H1 (cell line): ENCODE measurements at regions not wholly inside any gene's neighbourhood (a gene's known extent, or its start where the extent isn't known, plus 50 kb on each side); places are given as distances from the start of the nearest gene placed in this dataset.

Experiments used
- CTCF ChIA-PET: fragments of 300-600 bp; sonication (Branson Sonifier 250); formaldehyde crosslinking; loops from one replicate; lab custom pipeline; 2021; ENCODE audit not compliant: partially characterized antibody; lab: Charles Lee
- POLR2A ChIA-PET: fragments of 300-600 bp; sonication (Branson Sonifier 250); formaldehyde crosslinking; loops from one replicate; lab custom pipeline; 2021; ENCODE audit warnings: inconsistent platforms; ENCODE audit not compliant: partially characterized antibody; lab: Charles Lee
- DNase-seq, 2 experiments: peaks; one replicate each; pipeline versions ENCODE4 v3.0.0 to v3.0.0-alpha.2; 2010 to 2022; ENCODE audit warnings: low spot score in 2 of 2, low read depth in 1 of 2, mixed read lengths in 1 of 2
- FAIRE-seq: peaks from 2 replicates; lab custom pipeline; 2011; peaks lifted over from hg19 to GRCh38; lab: Jason Lieb, UNC
- H2AFZ ChIP-seq: 2 replicates; pipeline ENCODE4 v1.8.1; 2012; ENCODE audit warnings: low read length, inconsistent platforms
- H2AK5ac ChIP-seq: 2 replicates; pipeline ENCODE4 v1.6.1; 2013; ENCODE audit warnings: low read depth, low read length
- H2BK120ac ChIP-seq: replicated peaks from 2 replicates; pipeline ENCODE3; 2013; ENCODE audit warnings: low read depth, low read length, inconsistent platforms
- H2BK12ac ChIP-seq: 2 replicates; pipeline ENCODE4 v1.6.1; 2013; ENCODE audit warnings: low read depth, low read length
- H2BK15ac ChIP-seq: 2 replicates; pipeline ENCODE4 v1.6.1; 2013; ENCODE audit warnings: low read length
- H2BK20ac ChIP-seq: 2 replicates; pipeline ENCODE4 v1.6.1; 2013; ENCODE audit warnings: low read length
- H2BK5ac ChIP-seq: 2 replicates; pipeline ENCODE4 v1.6.1; 2013; ENCODE audit warnings: low read depth, low read length
- H3K14ac ChIP-seq: 2 replicates; pipeline ENCODE4 v1.6.1; 2013; ENCODE audit warnings: inconsistent platforms; ENCODE audit not compliant: insufficient read length
- H3K18ac ChIP-seq: 2 replicates; pipeline ENCODE4 v1.6.1; 2013; ENCODE audit warnings: low read length; ENCODE audit errors: extremely low read depth
- H3K23ac ChIP-seq: 2 replicates; pipeline ENCODE4 v1.6.1; 2013; ENCODE audit warnings: inconsistent platforms; ENCODE audit not compliant: insufficient read length
- H3K23me2 ChIP-seq: 2 replicates; pipeline ENCODE4 v1.6.1; 2013; ENCODE audit warnings: low read depth, low read length
- H3K27ac ChIP-seq: 2 replicates; pipeline ENCODE4 v1.6.1; 2011; ENCODE audit warnings: low read depth, low read length, inconsistent platforms
- H3K27me3 ChIP-seq, 4 experiments: replicated peaks in 1 of 4; 1 replicate in 1 of 4; 2 replicates in 3 of 4; pipeline versions ENCODE4 v1.6.1 to v1.8.1; 2011 to 2013; ENCODE audit warnings: low read length in 3 of 4, mild to moderate bottlenecking in 3 of 4, inconsistent platforms in 2 of 4, mixed read lengths in 2 of 4, moderate library complexity in 1 of 4; ENCODE audit not compliant: control insufficient read depth in 3 of 4, insufficient read depth in 3 of 4; ENCODE audit errors: extremely low read depth in 1 of 4
- H3K36me3 ChIP-seq, 4 experiments: 2 replicates each; pipeline versions ENCODE4 v1.6.1 to v1.8.1; 2011 to 2013; ENCODE audit warnings: mild to moderate bottlenecking in 4 of 4, low read length in 3 of 4, moderate library complexity in 2 of 4, control low read depth in 1 of 4, inconsistent platforms in 1 of 4; ENCODE audit not compliant: insufficient read depth in 4 of 4, control insufficient read depth in 2 of 4
- H3K4ac ChIP-seq: replicated peaks from 2 replicates; pipeline ENCODE3; 2013; ENCODE audit warnings: low read length, low read depth, mixed read lengths, inconsistent platforms; ENCODE audit not compliant: insufficient read length
- H3K4me1 ChIP-seq, 4 experiments: replicated peaks in 1 of 4; 1 replicate in 1 of 4; 2 replicates in 3 of 4; pipeline versions ENCODE4 v1.6.1 to v1.8.1; 2011 to 2013; ENCODE audit warnings: low read length in 3 of 4, inconsistent platforms in 2 of 4, mixed read lengths in 1 of 4; ENCODE audit not compliant: insufficient read depth in 4 of 4, control insufficient read depth in 3 of 4
- H3K4me2 ChIP-seq, 2 experiments: 2 replicates each; pipeline versions ENCODE4 v1.6.1 to v1.8.1; 2011 to 2013; ENCODE audit warnings: low read depth in 2 of 2, low read length in 2 of 2, control low read depth in 1 of 2, inconsistent platforms in 1 of 2, mild to moderate bottlenecking in 1 of 2; ENCODE audit not compliant: insufficient read depth in 1 of 2
- H3K4me3 ChIP-seq, 4 experiments: fragments of 200-600, 300-600 bp in 1 of 4; sonication (generic), shearing (Covaris generic), sonication (Bioruptor Twin) in 1 of 4; 2 replicates each; pipeline versions ENCODE4 v1.5.1 to v1.8.1; 2011 to 2016; ENCODE audit warnings: low read length in 4 of 4, low read depth in 3 of 4, control low read depth in 2 of 4, inconsistent platforms in 2 of 4, mild to moderate bottlenecking in 2 of 4, mixed read lengths in 1 of 4, moderate library complexity in 1 of 4; ENCODE audit not compliant: insufficient read depth in 2 of 4; ENCODE audit errors: extremely low read depth in 1 of 4
- H3K56ac ChIP-seq: replicated peaks from 2 replicates; pipeline ENCODE3; 2013; ENCODE audit warnings: low read depth, mild to moderate bottlenecking, mixed read lengths, low read length, inconsistent platforms; ENCODE audit not compliant: insufficient read length
- H3K79me1 ChIP-seq: 2 replicates; pipeline ENCODE4 v1.6.1; 2013; ENCODE audit warnings: low read depth, low read length, control low read depth
- H3K79me2 ChIP-seq, 2 experiments: 2 replicates each; pipeline versions ENCODE4 v1.6.1 to v1.8.1; 2012 to 2013; ENCODE audit warnings: low read length in 2 of 2, mild to moderate bottlenecking in 2 of 2, inconsistent platforms in 1 of 2; ENCODE audit not compliant: insufficient read depth in 2 of 2, control insufficient read depth in 1 of 2
- H3K9ac ChIP-seq, 4 experiments: replicated peaks in 1 of 4; 1 replicate in 1 of 4; 2 replicates in 3 of 4; pipeline versions ENCODE4 v1.6.1 to v1.8.1; 2011 to 2013; ENCODE audit warnings: low read depth in 3 of 4, low read length in 3 of 4, control low read depth in 2 of 4, mild to moderate bottlenecking in 2 of 4, moderate library complexity in 2 of 4, inconsistent platforms in 1 of 4; ENCODE audit errors: extremely low read depth in 1 of 4
- H3K9me3 ChIP-seq, 2 experiments: 2 replicates each; pipeline versions ENCODE4 v1.6.1 to v1.8.1; 2012 to 2013; ENCODE audit warnings: mild to moderate bottlenecking in 2 of 2, moderate library complexity in 2 of 2, control low read depth in 1 of 2, inconsistent platforms in 1 of 2, low read depth in 1 of 2, low read length in 1 of 2, mixed read lengths in 1 of 2; ENCODE audit not compliant: insufficient read depth in 2 of 2
- H4K20me1 ChIP-seq, 2 experiments: replicated peaks in 1 of 2; 2 replicates each; pipeline versions ENCODE3 to v1.8.1; 2011 to 2013; ENCODE audit warnings: inconsistent platforms in 2 of 2, low read length in 2 of 2, mild to moderate bottlenecking in 1 of 2; ENCODE audit not compliant: insufficient read depth in 2 of 2, control insufficient read depth in 1 of 2
- H4K5ac ChIP-seq: 2 replicates; pipeline ENCODE4 v1.6.1; 2013; ENCODE audit warnings: low read length, low read depth, mixed read lengths, inconsistent platforms; ENCODE audit not compliant: insufficient read length
- H4K8ac ChIP-seq: 2 replicates; pipeline ENCODE4 v1.8.0; 2013; ENCODE audit warnings: mild to moderate bottlenecking, moderate library complexity, low read length, inconsistent platforms; ENCODE audit not compliant: insufficient read depth; ENCODE audit errors: extremely low read depth
- H4K91ac ChIP-seq: replicated peaks from 2 replicates; pipeline ENCODE3; 2013; ENCODE audit warnings: low read length, mixed read lengths, inconsistent platforms; ENCODE audit not compliant: insufficient read length
- ASH2L ChIP-seq: fragments of 200-600, 300-600 bp; sonication (generic); IDR thresholded peaks from one replicate; pipeline ENCODE4 v1.7.1; 2017; ENCODE audit warnings: low read length
- BACH1 ChIP-seq: IDR thresholded peaks from 2 replicates; pipeline ENCODE4 v1.6.1; 2012; ENCODE audit warnings: low read length, improper control_type of control experiment
- CBX5 ChIP-seq: fragments of 300-800, 300-1000 bp; sonication (generic); IDR thresholded peaks from 2 replicates; pipeline ENCODE4 v1.7.1; 2016; ENCODE audit warnings: antibody characterized with exemption, low read length, low read depth
- CHD2 ChIP-seq: IDR thresholded peaks from 2 replicates; pipeline ENCODE4 v1.6.1; 2012; ENCODE audit warnings: low read length, improper control_type of control experiment
- EGR1 ChIP-seq: IDR thresholded peaks from 2 replicates; pipeline ENCODE4 v1.6.1; 2011; ENCODE audit warnings: low read depth, low read length, borderline replicate concordance
- EP300 ChIP-seq, 2 experiments: IDR thresholded peaks; 1 replicate in 1 of 2; 2 replicates in 1 of 2; pipeline ENCODE4 v1.6.1; 2011 to 2012; ENCODE audit warnings: low read depth in 2 of 2, low read length in 2 of 2, mild to moderate bottlenecking in 2 of 2, borderline replicate concordance in 1 of 2, inconsistent platforms in 1 of 2, moderate library complexity in 1 of 2
- FOSL1 ChIP-seq: IDR thresholded peaks from 2 replicates; pipeline ENCODE4 v1.6.1; 2011; ENCODE audit warnings: mild to moderate bottlenecking, low read depth, low read length, moderate library complexity; ENCODE audit not compliant: insufficient read depth
- GABPA ChIP-seq: IDR thresholded peaks from 2 replicates; pipeline ENCODE4 v1.6.1; 2011; ENCODE audit warnings: mild to moderate bottlenecking, low read length, moderate library complexity, borderline replicate concordance; ENCODE audit not compliant: insufficient read depth
- GTF2F1 ChIP-seq: IDR thresholded peaks from 2 replicates; pipeline ENCODE4 v1.6.1; 2012; ENCODE audit warnings: low read depth, low read length, improper control_type of control experiment, borderline replicate concordance
- JUN ChIP-seq: IDR thresholded peaks from 2 replicates; pipeline ENCODE4 v1.6.1; 2011; ENCODE audit warnings: low read depth, mild to moderate bottlenecking, improper control_type of control experiment, low read length
- JUND ChIP-seq: IDR thresholded peaks from 2 replicates; pipeline ENCODE4 v1.6.1; 2011; ENCODE audit warnings: mild to moderate bottlenecking, improper control_type of control experiment, low read length
- MAFK ChIP-seq: IDR thresholded peaks from 2 replicates; pipeline ENCODE4 v1.6.1; 2012; ENCODE audit warnings: low read depth, mild to moderate bottlenecking, improper control_type of control experiment, low read length
- SAP30 ChIP-seq: fragments of 300-600 bp; sonication (generic); IDR thresholded peaks from 2 replicates; pipeline ENCODE4 v1.7.1; 2012; ENCODE audit warnings: low read length, moderate library complexity, mild to moderate bottlenecking, inconsistent platforms; ENCODE audit not compliant: insufficient read depth, insufficient replicate concordance
- TEAD4 ChIP-seq: IDR thresholded peaks from 2 replicates; pipeline ENCODE4 v1.6.1; 2012; ENCODE audit warnings: low read depth, low read length, inconsistent platforms, mixed read lengths
- WGBS, 2 experiments: shearing (Covaris generic) in 1 of 2; methylation state at CpG; one replicate each; pipeline versions ENCODE4 v1.1.6 to v1.1.7; 2013 to 2015; ENCODE audit warnings: low lambda C conversion rate in 2 of 2, mixed read lengths in 2 of 2, inconsistent platforms in 1 of 2, low coverage in 1 of 2, missing lambda C conversion rate in 1 of 2; ENCODE audit not compliant: insufficient replicate concordance in 2 of 2, insufficient coverage in 1 of 2, insufficient read length in 1 of 2; ENCODE audit errors: extremely low coverage in 1 of 2, missing lambda C conversion rate in 1 of 2; 5-methylcytosine and 5-hydroxymethylcytosine counted together

DNA sequence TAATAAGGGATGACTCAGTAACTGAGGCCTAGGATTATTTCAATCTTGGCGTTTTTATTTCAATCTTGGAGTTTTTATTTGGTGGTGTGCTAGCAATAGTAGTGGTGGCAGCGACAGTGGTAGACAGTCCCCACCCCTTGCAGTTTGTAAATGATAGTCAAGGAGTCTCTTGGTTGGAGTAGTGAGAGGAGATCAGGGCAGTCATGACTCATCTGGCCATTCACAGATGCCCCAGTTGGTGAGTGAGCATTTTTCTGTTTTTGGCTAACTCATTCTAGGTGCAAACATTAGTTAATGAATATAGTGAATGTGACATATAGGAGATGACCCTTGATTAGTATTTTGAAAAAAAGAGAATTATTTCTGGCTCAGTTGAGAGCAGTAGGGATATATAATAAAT lies 93.5 kb upstream of the ADAD1 start:
- H4K91ac ChIP-seq: no peak overlapping the region
- ChIA-PET POLR2A (no interaction called here), CTCF (no interaction called here)
- no peak overlapping the region for H3K4me3 ChIP-seq
- H3K14ac ChIP-seq: no peak overlapping the region
- no peaks in the 10 kb centered on the region; a peak in 2 of 8 replicates for H3K36me3 ChIP-seq
- no peak overlapping the region for H2BK15ac ChIP-seq
- no peaks in the 10 kb centered on the region for H3K23me2 ChIP-seq
- no peak for FAIRE-seq
- no peaks in the 10 kb centered on the region for H3K79me2 ChIP-seq
- H3K4me2 ChIP-seq: no peak overlapping the region
- 89% methylated on average over 2 of the region's 2 CpGs; no CpG with 5 or more reads in 1 of the 2 experiments for WGBS, 2 experiments
- H3K18ac ChIP-seq: no peak overlapping the region
- no peak overlapping the region for H3K4ac ChIP-seq
- H2BK12ac ChIP-seq: no peak overlapping the region
- DNase-seq: no peak
- no peak overlapping the region for H2BK120ac ChIP-seq
- H3K27ac ChIP-seq: no peak overlapping the region
- no peak overlapping the region for H2BK20ac ChIP-seq
- no peaks in the 10 kb centered on the region for H3K9me3 ChIP-seq
- no peaks in the 10 kb centered on the region for H3K79me1 ChIP-seq
- H4K20me1 ChIP-seq: no peaks in the 10 kb centered on the region
- H3K4me1 ChIP-seq: no peaks in the 10 kb centered on the region
- no peak overlapping the region for H3K56ac ChIP-seq
- no peak overlapping the region for H3K23ac ChIP-seq
- no peak overlapping the region for H3K9ac ChIP-seq
- H4K8ac ChIP-seq: no peak overlapping the region
- H2AK5ac ChIP-seq: no peak overlapping the region
- no peak overlapping the region for H2AFZ ChIP-seq
- H2BK5ac ChIP-seq: no peak overlapping the region
- no peaks in the 10 kb centered on the region for H3K27me3 ChIP-seq
- no peak overlapping the region for H4K5ac ChIP-seq
- TF ChIP-seq GTF2F1 (no peak), FOSL1 (no peak), CHD2 (no peak), GABPA (no peak), JUN (no peak), EP300 (IDR thresholded peaks at IDR 0.05; ENCODE audit: borderline replicate concordance in 1 of 2, low read depth in 2 of 2, low read length in 2 of 2) (no peak), CBX5 (no peak), SAP30 (no peak), BACH1 (no peak), TEAD4 (no peak), MAFK (no peak), EGR1 (no peak), JUND (no peak), ASH2L (no peak)
